GM12865 (cell line): ENCODE measurements at regions not wholly inside any gene's neighbourhood (a gene's known extent, or its start where the extent isn't known, plus 50 kb on each side); places are given as distances from the start of the nearest gene placed in this dataset.

ENCODE experiments used
- DNase-seq: peaks from one replicate; pipeline ENCODE4 v3.0.0; 2010; ENCODE audit warnings: low read depth
- H3K4me3 ChIP-seq: 2 replicates; pipeline ENCODE4 v1.5.1; 2011; ENCODE audit warnings: mild to moderate bottlenecking, low read depth, low read length, control low read depth
- CTCF ChIP-seq: IDR thresholded peaks from 2 replicates; pipeline ENCODE4 v1.5.1; 2011; ENCODE audit warnings: low read length, control low read depth, low read depth, inconsistent platforms; ENCODE audit not compliant: insufficient read depth; ENCODE audit errors: missing control alignments

DNA sequence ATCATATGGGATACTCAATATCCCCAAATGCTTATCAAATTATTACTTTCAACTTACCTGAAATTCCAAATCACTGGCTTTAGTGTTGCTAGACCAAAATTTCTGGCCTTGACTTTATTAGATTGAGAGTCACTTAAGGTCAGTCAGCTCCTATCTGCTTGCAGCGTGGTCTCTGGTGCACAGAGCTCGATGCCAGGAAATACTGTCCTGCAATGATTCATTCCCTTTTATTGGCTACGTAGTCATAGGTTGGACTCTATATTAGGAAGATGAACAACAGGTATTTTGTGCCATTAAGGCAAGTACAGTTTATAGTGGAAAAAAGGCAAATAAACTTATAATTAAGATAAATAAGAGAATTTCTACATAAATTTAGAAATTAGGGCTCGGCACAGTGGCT is 378.6 kb upstream of the MCTP2 start:
- no peak overlapping the region for H3K4me3 ChIP-seq
- no peak for TF ChIP-seq CTCF
- DNase-seq: no peak

GRCh38 chr15:93848490-93848889 is 382.9 kb upstream of the MCTP2 start:
- no peak overlapping the region for H3K4me3 ChIP-seq
- DNase-seq: no peak
- no peak for TF ChIP-seq CTCF

GRCh38 chr15:93848076-93848475 is 383.3 kb upstream of the MCTP2 start:
- TF ChIP-seq CTCF: no peak
- no peak overlapping the region for H3K4me3 ChIP-seq
- DNase-seq: no peak

DNA sequence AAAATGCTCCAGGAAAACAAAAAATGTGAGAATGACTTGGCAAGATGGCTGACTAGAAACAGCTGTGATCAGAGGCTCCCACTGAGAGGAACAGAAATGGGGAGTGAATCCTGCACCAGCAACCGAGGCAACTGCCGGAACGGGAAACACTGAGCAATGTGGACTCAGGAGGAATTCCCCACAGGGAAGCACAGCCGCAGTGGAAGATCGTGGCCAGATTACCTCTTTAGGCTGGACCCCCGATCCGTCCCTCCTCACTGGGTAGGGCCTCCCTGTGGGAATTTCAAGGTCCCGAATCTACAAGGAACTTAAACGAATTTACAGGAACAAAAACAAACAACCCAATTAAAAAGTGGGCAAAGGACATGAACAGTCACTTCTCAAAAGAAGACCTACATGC is 385.2 kb upstream of the MCTP2 start:
- no peak overlapping the region for H3K4me3 ChIP-seq
- DNase-seq: no peak
- no peak for TF ChIP-seq CTCF

GRCh38 chr15:93837450-93837849 is 393.9 kb upstream of the MCTP2 start:
- no peak overlapping the region for H3K4me3 ChIP-seq
- no peak for TF ChIP-seq CTCF
- no peak for DNase-seq

- DNase-seq: no peak
- H3K4me3 ChIP-seq: no peak overlapping the region
- no peak for TF ChIP-seq CTCF
Observed at GRCh38 chr15:93835344-93835743, 396.0 kb upstream of the MCTP2 start.

- no peak for TF ChIP-seq CTCF
Observed at GRCh38 chr15:93831641-93832040, 399.7 kb upstream of the MCTP2 start.

More at GRCh38 chr15:93831641-93832040, 399.7 kb upstream of the MCTP2 start:
- DNase-seq: no peak
- no peak overlapping the region for H3K4me3 ChIP-seq
